IMR-90 (cell line): ENCODE measurements at regions not wholly inside any gene's neighbourhood (a gene's known extent, or its start where the extent isn't known, plus 50 kb on each side); places are given as distances from the start of the nearest gene placed in this dataset.

Experiments used
- ATAC-seq: fragments of 200-7000 bp; cut with Tn5 transposase; 2 replicates; pipeline ENCODE4 v1.9.1; 2020; ENCODE audit warnings: low read depth, mild to moderate bottlenecking, moderate library complexity
- BruUV-seq: library from RNA; stranded (reverse); fragments of 400-500 nt; replicated peaks from 2 replicates; lab custom pipeline; 2021; lab: Mats Ljungman, UMichigan
- CTCF ChIA-PET: fragments of 300-600 bp; formaldehyde crosslinking; extraction: SDS; loops from one replicate; lab custom pipeline; 2021; ENCODE audit warnings: antibody characterized with exemption; lab: Yijun Ruan, JAX
- POLR2A ChIA-PET: fragments of 300-600 bp; sonication (Branson Sonifier 250); formaldehyde crosslinking; loops from one replicate; lab custom pipeline; 2022; ENCODE audit warnings: antibody characterized with exemption; ENCODE audit not compliant: unreplicated experiment; lab: Charles Lee
- DNase-seq: peaks from one replicate; pipeline ENCODE4 v3.0.0; 2013
- H2AFZ ChIP-seq: replicated peaks from 2 replicates; pipeline ENCODE3; 2013; ENCODE audit warnings: low read length, mild to moderate bottlenecking; ENCODE audit not compliant: poor library complexity
- H2AK5ac ChIP-seq: 2 replicates; pipeline ENCODE4 v1.6.1; 2013; ENCODE audit warnings: low read depth, low read length, inconsistent platforms
- H2AK9ac ChIP-seq: replicated peaks from 2 replicates; pipeline ENCODE3; 2013; ENCODE audit warnings: mild to moderate bottlenecking, low read depth, low read length, moderate library complexity; ENCODE audit not compliant: poor library complexity
- H2BK120ac ChIP-seq: 2 replicates; pipeline ENCODE4 v1.6.1; 2013; ENCODE audit warnings: low read depth, low read length, inconsistent platforms
- H2BK15ac ChIP-seq: 3 replicates; pipeline ENCODE4 v1.6.1; 2013; ENCODE audit warnings: low read depth, low read length, inconsistent platforms
- H2BK20ac ChIP-seq: 2 replicates; pipeline ENCODE4 v1.6.1; 2013; ENCODE audit warnings: low read depth, mild to moderate bottlenecking, inconsistent platforms, low read length, moderate library complexity
- H2BK5ac ChIP-seq: 2 replicates; pipeline ENCODE4 v1.6.1; 2013; ENCODE audit warnings: mild to moderate bottlenecking, low read depth, low read length, inconsistent platforms; ENCODE audit not compliant: poor library complexity, severe bottlenecking
- H3K14ac ChIP-seq: replicated peaks from 2 replicates; pipeline ENCODE4 v1.6.1; 2013; ENCODE audit warnings: low read depth, low read length, inconsistent platforms
- H3K18ac ChIP-seq: 2 replicates; pipeline ENCODE4 v1.6.1; 2013; ENCODE audit warnings: low read depth, low read length, control low read depth
- H3K23ac ChIP-seq: 2 replicates; pipeline ENCODE4 v1.6.1; 2013; ENCODE audit warnings: low read depth, low read length, inconsistent platforms
- H3K27ac ChIP-seq: 2 replicates; pipeline ENCODE4 v1.5.1; 2013; ENCODE audit warnings: mild to moderate bottlenecking, control low read depth, low read length; ENCODE audit not compliant: insufficient read depth
- H3K27me3 ChIP-seq: 2 replicates; pipeline ENCODE4 v1.6.1; 2013; ENCODE audit warnings: low read length; ENCODE audit not compliant: control insufficient read depth, insufficient read depth
- H3K36me3 ChIP-seq: 2 replicates; pipeline ENCODE4 v1.6.1; 2013; ENCODE audit warnings: low read length, mixed read lengths; ENCODE audit not compliant: control insufficient read depth, insufficient read depth
- H3K4ac ChIP-seq: 2 replicates; pipeline ENCODE4 v1.6.1; 2013; ENCODE audit warnings: low read depth, low read length, inconsistent platforms
- H3K4me1 ChIP-seq: 2 replicates; pipeline ENCODE4 v1.6.1; 2013; ENCODE audit warnings: low read length, mixed read lengths; ENCODE audit not compliant: control insufficient read depth, insufficient read depth
- H3K4me2 ChIP-seq: 2 replicates; pipeline ENCODE4 v1.6.1; 2013; ENCODE audit warnings: low read depth, mild to moderate bottlenecking, control low read depth, low read length, moderate library complexity
- H3K4me3 ChIP-seq: 2 replicates; pipeline ENCODE4 v1.5.1; 2013; ENCODE audit warnings: low read depth, mild to moderate bottlenecking, control low read depth, low read length, moderate library complexity; ENCODE audit not compliant: insufficient read depth
- H3K56ac ChIP-seq: 2 replicates; pipeline ENCODE4 v1.6.1; 2013; ENCODE audit warnings: low read length, inconsistent platforms; ENCODE audit not compliant: insufficient read depth; ENCODE audit errors: extremely low read depth
- H3K79me1 ChIP-seq, 2 experiments: 2 replicates each; pipeline ENCODE4 v1.6.1; 2013; ENCODE audit warnings: low read length in 2 of 2, inconsistent platforms in 1 of 2, low read depth in 1 of 2
- H3K9ac ChIP-seq: 2 replicates; pipeline ENCODE4 v1.6.1; 2013; ENCODE audit warnings: low read depth, low read length, control low read depth
- H3K9me1 ChIP-seq: 2 replicates; pipeline ENCODE4 v1.6.1; 2013; ENCODE audit warnings: low read length, inconsistent platforms; ENCODE audit not compliant: insufficient read depth
- H3K9me3 ChIP-seq: 2 replicates; pipeline ENCODE4 v1.6.1; 2013; ENCODE audit warnings: low read length; ENCODE audit not compliant: control insufficient read depth, insufficient read depth
- H4K20me1 ChIP-seq: 2 replicates; pipeline ENCODE4 v1.6.1; 2013; ENCODE audit warnings: low read length, inconsistent platforms; ENCODE audit not compliant: insufficient read depth
- H4K5ac ChIP-seq: 2 replicates; pipeline ENCODE4 v1.6.1; 2013; ENCODE audit warnings: mild to moderate bottlenecking, low read depth, low read length, control low read depth
- H4K8ac ChIP-seq, 2 experiments: 2 replicates each; pipeline ENCODE4 v1.6.1; 2013; ENCODE audit warnings: low read depth in 2 of 2, low read length in 2 of 2, control low read depth in 1 of 2, inconsistent platforms in 1 of 2
- H4K91ac ChIP-seq: 2 replicates; pipeline ENCODE4 v1.6.1; 2013; ENCODE audit warnings: low read depth, low read length, inconsistent platforms; ENCODE audit not compliant: insufficient read depth
- BHLHE40 ChIP-seq: fragments of 150-350 bp; IDR thresholded peaks from 2 replicates; pipeline ENCODE4 v1.6.1; 2016; ENCODE audit warnings: mild to moderate bottlenecking, low read depth, low read length
- CEBPB ChIP-seq: IDR thresholded peaks from 2 replicates; pipeline ENCODE4 v1.6.1; 2012; ENCODE audit warnings: low read depth, low read length, improper control_type of control experiment
- CHD1 ChIP-seq: IDR thresholded peaks from 2 replicates; pipeline ENCODE4 v1.6.1; 2012; ENCODE audit warnings: low read depth, low read length, improper control_type of control experiment
- CTCF ChIP-seq: conservative IDR thresholded peaks from 2 replicates; pipeline ENCODE4 v1.5.1; 2012; ENCODE audit warnings: mild to moderate bottlenecking, low read depth, low read length, improper control_type of control experiment
- ELK1 ChIP-seq: fragments of 150-350 bp; IDR thresholded peaks from 2 replicates; pipeline ENCODE4 v1.6.1; 2016; ENCODE audit warnings: low read depth, mild to moderate bottlenecking, low read length, moderate library complexity, borderline replicate concordance
- FOS ChIP-seq: fragments of 150-350 bp; IDR thresholded peaks from 2 replicates; pipeline ENCODE4 v1.6.1; 2016; ENCODE audit warnings: low read depth, low read length
- MAFK ChIP-seq: IDR thresholded peaks from 2 replicates; pipeline ENCODE4 v1.6.1; 2012; ENCODE audit warnings: low read depth, low read length, improper control_type of control experiment
- MAZ ChIP-seq: IDR thresholded peaks from 2 replicates; pipeline ENCODE4 v1.6.1; 2012; ENCODE audit warnings: low read depth, mild to moderate bottlenecking, low read length, improper control_type of control experiment, moderate library complexity, borderline replicate concordance
- MXI1 ChIP-seq: IDR thresholded peaks from 2 replicates; pipeline ENCODE4 v1.6.1; 2012; ENCODE audit warnings: low read depth, mild to moderate bottlenecking, low read length, moderate library complexity, borderline replicate concordance
- NFE2L2 ChIP-seq: fragments of 150-350 bp; IDR thresholded peaks from 2 replicates; pipeline ENCODE4 v1.6.1; 2016; ENCODE audit warnings: low read depth, mild to moderate bottlenecking, low read length
- POLR2A ChIP-seq: IDR thresholded peaks from 2 replicates; pipeline ENCODE4 v1.6.1; 2012; ENCODE audit warnings: mild to moderate bottlenecking, low read depth, low read length
- RCOR1 ChIP-seq: IDR thresholded peaks from 2 replicates; pipeline ENCODE4 v1.6.1; 2012; ENCODE audit warnings: mild to moderate bottlenecking, low read length, improper control_type of control experiment; ENCODE audit not compliant: insufficient replicate concordance
- RFX5 ChIP-seq: IDR thresholded peaks from 2 replicates; pipeline ENCODE4 v1.8.0; 2012; ENCODE audit warnings: low read depth, mild to moderate bottlenecking, low read length, moderate library complexity
- SMC3 ChIP-seq: fragments of 150-350 bp; IDR thresholded peaks from 2 replicates; pipeline ENCODE4 v1.6.1; 2016; ENCODE audit warnings: low read depth, mild to moderate bottlenecking, antibody characterized with exemption, low read length, moderate library complexity
- dilution Hi-C: fragments of 300-500 bp; cut with HindIII; formaldehyde crosslinking; loops from one replicate; pipeline ENCODE4 v1.14.3; 2018; ENCODE audit warnings: low sequenced_read_pairs; ENCODE audit not compliant: unreplicated experiment
- in situ Hi-C: fragments of 300-500 bp; cut with MboI; formaldehyde crosslinking; loops from 3 replicates; pipeline ENCODE4 v1.14.3; 2019; ENCODE audit warnings: low sequenced_read_pairs, inconsistent platforms, mixed read lengths
- intact Hi-C: fragments of 100-400 bp; cut with micrococcal nuclease; formaldehyde crosslinking; loops from 2 replicates; pipeline ENCODE4 v1.10.0; 2022

- Histone ChIP-seq H2AK5ac (no peak overlapping the region), H3K27ac (no peak overlapping the region), H3K4me1 (no peaks in the 10 kb centered on the region), H4K20me1 (no peaks in the 10 kb centered on the region), H4K5ac (no peak overlapping the region), H3K18ac (no peak overlapping the region), H3K4me2 (no peak overlapping the region), H3K9me3 (no peaks in the 10 kb centered on the region), H3K4me3 (no peak overlapping the region), H4K8ac (no peak overlapping the region), H2BK20ac (no peak overlapping the region), H3K14ac (no peak overlapping the region), H2AFZ (no peak overlapping the region), H3K9me1 (no peaks in the 10 kb centered on the region), H3K23ac (no peak overlapping the region), H3K4ac (no peak overlapping the region), H4K91ac (no peak overlapping the region), H2BK15ac (no peak overlapping the region), H2BK120ac (no peak overlapping the region), H2AK9ac (no peak overlapping the region), H3K79me1 (no peaks in the 10 kb centered on the region), H2BK5ac (no peak overlapping the region), H3K27me3 (no peaks in the 10 kb centered on the region), H3K9ac (no peak overlapping the region), H3K56ac (no peak overlapping the region), H3K36me3 (no peaks in the 10 kb centered on the region)
- ChIA-PET CTCF (no interaction called here), POLR2A (interaction anchor here (0.6 kb wide), 1 partner anchor 50 kb away, joined by 4 read pairs; no protein-coding TSS in a partner anchor)
- BruUV-seq, result no TSS peak
- intact Hi-C loops, result no loop called here
- dilution Hi-C loops, result no loop called here
- DNase-seq (no peak), ATAC-seq (no peak)
- no peak for TF ChIP-seq FOS
- no peak for TF ChIP-seq RFX5
- no peak for TF ChIP-seq SMC3
- no peak for TF ChIP-seq CTCF
- TF ChIP-seq NFE2L2, result no peak
- no peak for TF ChIP-seq CHD1
- no peak for TF ChIP-seq CEBPB
- no peak for TF ChIP-seq MXI1
- TF ChIP-seq ELK1, result no peak
- no peak for TF ChIP-seq MAZ
- TF ChIP-seq RCOR1, result no peak
- TF ChIP-seq POLR2A, result no peak
- TF ChIP-seq BHLHE40, result no peak
- no peak for TF ChIP-seq MAFK
- in situ Hi-C loops, result no loop called here
Observed at GRCh38 chr5:13303445-13303844, 641.0 kb downstream of the DNAH5 start.
